NCI-H69 (cell line): ENCODE measurements at regions not wholly inside any gene's neighbourhood (a gene's known extent, or its start where the extent isn't known, plus 50 kb on each side); places are given as distances from the start of the nearest gene placed in this dataset.

ENCODE experiments used
- DNase-seq: peaks from one replicate; lab custom pipeline; 2025; lab: John Stamatoyannopoulos, UW

DNA sequence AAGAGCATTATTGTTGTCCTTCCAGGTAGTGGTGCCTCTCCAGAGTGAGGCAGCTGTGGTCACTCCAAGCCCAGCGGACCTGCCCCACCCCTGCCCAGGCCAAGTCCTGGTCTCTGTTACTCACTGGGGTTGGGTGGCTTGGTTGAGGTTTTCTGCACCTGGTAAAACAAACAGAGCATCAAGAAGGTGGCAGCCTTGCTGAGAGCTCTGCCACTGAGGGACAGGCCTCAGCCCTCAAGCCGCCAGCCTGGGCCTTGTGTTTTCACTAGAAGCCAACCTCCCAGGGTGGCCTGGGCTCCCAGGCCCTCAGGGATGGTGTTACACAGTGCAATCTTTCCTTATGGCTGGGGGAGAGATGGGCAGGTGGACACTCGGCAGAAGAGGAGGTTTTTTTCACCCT, 182.7 kb downstream of the BCOR start:
- no peak for DNase-seq

DNA sequence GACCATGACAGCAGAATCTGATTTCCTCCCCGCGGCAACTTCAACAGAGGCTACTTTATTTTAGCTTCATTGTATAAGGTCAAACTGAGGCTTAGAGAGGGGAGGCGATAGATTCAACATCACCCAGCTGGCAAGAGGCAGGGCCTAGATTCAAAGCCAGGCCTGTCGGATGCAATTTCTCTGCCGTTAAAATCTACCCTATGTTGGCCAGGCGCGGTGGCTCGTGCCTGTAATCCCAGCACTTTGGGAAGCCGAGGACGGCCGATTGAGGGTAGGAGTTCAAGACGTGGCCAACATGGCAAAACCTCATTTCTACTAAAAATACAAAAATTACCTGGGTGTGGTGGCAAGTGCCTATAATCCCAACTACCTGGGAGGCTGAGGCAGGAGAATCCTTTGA, 182.2 kb downstream of the BCOR start:
- DNase-seq, result no peak

DNA sequence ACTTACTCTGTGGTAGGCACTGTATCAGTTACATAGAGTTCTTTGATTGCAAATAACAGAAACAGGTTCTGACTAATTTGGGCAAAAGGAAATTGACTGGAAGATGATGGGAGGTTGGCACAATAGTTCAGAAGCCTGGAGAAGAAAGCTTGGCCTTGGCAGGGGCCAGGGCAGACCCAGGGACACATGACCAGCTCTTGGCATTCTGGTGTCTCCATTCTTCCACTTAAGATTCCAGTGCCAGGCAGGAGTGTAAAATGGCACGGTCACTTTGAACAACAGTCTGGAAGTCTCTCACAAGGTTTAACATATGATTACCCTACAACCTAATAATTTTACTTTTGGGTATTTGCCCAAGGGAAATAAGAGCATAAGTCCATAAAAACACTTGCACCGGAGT, 175.9 kb downstream of the BCOR start:
- DNase-seq, result no peak

DNA sequence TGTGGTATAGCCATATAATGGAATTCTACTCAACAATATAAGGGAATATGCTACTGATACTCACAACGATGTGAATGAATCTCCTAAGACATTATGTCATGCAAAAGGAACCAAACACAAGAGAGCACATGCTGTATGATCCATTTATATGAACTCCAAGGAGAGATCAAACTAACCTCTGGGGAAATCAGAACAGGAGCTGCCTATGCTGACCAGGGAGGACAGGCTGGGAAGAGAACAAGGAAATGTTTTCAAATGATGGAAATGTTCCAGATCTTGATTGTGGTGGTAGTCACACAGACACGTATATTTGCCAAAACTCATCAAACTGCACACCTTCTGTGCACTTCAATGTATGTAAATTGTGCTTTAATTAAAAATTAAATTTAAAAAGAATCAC, 175.3 kb downstream of the BCOR start:
- DNase-seq, result no peak

DNA sequence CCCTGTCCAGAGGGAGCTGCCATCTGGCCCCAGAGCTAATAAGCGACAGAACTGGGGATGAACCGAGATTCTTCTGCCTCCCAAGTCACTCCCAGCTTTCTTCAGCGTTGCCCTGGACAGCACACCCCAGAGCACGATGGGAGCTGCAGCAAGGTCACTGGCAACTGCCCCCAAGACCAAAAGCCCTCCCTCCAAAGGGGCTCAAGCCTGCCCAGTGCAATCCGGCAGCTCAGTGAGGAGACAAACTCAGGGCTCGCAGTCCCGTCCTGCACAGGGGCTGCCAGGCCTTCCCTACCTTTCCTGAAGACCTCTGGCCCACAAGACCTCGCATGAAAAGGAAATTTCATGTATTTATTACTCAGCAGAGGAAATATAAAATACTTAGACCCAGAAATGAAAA, 174.8 kb downstream of the BCOR start:
- DNase-seq, result no peak

DNA sequence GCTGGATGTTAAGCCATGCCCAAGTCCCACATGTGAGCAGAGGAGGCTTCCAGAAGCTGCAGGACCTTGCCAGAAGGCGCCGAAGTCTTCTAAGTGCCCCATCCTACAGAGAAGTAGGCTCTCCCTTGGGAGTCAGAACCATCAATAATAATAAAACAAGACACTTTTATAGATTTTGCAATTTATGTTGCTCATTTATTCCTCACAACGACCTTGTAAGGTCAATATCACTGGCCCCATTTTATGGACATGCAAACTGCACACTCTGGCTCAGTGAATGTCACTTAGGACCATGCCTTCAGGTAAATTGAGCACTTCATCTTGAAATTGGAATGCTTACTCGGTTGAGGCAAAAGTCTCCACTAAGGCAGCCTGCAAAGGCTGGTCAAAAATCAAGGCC, 170.4 kb downstream of the BCOR start:
- DNase-seq, result no peak

DNA sequence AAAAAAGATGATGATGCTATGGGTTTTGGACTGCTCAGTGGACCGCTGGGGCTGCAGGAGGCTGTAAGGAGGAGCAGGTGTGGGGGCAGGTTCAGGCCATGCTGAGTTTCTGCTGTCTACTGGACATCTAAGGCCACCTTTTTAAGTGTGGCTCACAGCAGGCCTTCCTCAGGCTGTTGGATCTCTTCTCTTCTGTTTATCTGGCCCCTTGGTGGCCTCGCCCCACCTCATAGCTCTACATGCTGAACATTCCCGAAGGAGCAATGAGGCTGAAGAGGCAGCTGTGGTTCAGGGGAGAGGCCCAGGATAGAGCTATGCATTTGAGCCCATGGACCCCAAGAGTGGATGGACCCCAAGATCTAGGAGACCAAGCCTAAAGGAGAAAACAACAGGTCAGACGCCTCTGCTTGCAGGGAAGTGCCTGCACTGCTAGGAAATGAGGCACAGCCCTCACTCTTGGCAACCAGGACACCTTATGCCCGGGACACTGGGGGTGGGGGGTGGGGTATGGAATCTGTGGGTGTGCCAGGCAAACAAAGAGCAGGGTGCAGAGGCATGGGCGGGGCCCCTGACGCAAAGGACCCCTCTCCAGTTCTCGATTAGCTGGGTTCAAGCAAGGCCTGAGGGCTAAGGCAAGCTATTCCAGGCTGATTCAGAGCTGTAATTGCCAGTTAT, 168.9 kb downstream of the BCOR start:
- peak; percentile 84 for DNase-seq

DNA sequence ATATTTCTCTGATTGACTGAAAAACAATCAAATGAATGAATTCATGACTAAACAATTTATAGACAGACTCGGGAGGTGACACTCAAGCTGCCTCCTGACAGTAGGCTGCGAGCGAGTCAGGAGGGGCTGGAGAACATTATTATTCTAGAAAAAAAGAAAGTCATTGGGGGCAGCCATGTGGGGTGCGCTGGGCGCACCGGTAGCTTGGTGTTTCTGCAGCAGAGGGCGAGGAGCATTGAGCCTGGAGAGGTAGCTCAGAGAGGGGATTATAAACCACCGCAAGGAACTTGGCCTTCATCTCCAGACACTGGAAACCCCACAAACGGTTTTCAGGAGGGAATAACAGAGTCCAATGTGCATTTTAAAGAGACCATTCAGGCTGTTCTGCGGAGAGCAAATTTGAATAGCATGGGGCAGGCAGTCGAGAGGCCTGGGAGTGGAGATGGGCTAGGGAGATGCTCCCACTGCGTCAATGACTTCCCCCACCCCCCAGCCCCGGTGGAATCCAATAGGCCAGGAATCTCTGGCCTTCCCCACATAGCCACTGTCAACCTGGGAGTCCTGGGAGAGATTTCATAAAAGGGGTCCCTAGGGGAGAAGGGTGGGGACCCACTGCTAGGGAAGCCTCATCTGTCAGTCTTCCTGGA, 168.3 kb downstream of the BCOR start:
- DNase-seq, result no peak

DNA sequence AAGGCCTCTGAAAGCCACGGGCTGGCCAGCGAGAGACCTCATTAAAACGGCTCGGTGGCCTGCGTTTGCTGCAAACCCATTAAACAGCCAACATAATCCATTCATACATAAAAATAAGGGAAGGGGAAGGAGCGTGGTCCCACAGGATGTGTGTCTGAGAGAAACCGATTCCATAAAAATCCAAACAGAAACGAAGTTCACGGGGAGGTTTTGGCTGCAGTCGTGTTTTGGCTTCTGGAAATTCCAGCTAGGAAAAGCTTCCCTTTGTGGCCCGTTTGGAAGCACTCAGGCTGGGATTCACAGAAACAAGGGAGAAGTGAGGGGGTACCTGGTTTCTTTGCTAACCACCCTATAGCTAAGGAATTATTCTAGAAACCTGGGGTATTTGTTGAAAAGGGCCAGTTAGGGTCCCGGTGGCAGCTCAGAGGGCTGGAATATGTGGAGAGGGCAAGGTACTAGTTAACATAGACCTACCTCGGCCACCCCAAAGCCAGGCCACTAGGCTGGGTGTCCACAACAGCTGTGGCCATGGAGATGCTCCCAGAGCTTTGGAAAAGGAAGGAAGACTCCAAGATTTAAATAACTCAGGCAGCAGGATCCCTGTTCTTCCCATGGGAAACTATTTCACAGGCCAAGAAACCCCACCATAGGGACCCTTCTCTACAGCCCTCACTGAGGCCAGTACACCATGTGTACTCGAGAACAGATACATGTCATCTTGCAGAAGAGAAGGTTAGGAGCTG, 166.8 kb downstream of the BCOR start:
- DNase-seq, result no peak

DNA sequence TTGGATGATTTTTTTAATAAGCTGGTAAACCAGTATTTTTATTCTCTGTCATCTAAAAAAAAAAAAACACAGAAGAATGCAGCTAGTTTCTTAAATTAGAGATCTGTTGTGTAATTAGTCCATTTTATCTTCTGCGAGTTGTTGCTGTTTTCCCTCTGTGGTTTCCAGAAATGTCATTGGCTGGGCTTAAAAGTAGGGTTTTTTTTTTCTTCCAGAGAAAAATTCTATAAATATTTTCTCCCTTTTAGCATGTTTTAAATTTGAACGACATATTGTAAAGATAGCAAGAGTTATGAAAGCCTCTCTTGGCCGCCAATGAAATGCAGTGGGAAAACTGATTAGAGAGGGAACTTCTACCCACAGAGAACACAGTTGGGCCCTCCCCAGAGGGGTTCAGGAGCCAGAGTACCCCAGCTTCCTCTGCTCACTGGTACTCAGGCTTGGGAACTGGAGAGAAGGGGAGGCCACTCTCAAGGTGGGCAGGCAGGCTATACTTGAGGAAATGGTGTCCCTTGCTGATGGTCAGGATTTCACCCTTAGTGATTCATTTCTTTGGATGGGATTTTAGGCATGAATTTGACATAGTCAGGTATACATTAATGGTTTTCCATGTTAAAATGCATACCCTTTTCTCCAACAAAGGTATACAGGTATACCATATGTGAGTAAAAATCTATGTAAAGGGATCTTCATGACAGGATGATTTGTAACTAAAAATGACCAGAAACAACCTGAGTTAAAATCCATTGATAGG, 166.1 kb downstream of the BCOR start:
- no peak for DNase-seq

DNA sequence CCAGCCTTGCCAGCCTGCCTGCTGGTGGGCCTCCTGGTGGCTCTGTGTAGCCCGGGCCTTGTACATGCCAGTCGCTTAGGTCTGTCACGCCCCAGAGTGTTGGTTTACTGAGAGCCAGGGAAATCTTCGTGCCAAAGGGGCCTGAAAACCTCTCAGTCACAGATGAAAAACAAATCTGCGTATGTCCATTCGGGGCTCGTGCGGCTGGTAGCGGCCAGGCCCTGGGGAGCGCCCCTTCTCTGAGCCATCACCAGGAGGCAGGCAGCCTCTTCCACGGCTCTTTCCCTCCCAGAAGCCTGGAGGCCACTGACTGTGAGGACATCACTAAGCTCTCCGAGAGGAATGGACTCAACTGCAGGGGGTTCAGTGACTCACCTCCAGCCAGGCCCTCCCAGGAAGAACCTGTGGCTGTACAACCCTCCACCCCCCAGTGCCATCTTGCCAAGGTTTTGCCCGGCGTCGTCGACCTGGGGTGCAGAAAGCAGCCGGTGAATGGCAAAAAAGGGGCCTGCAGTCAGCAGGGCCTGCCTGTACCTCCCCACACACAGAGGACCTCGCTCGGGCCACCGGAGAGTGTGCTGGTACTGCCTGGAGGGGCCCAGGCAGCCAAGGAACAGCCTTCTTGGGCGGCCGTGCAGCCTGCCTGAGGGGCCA, 162.2 kb downstream of the BCOR start:
- DNase-seq, result peak; percentile 32

DNA sequence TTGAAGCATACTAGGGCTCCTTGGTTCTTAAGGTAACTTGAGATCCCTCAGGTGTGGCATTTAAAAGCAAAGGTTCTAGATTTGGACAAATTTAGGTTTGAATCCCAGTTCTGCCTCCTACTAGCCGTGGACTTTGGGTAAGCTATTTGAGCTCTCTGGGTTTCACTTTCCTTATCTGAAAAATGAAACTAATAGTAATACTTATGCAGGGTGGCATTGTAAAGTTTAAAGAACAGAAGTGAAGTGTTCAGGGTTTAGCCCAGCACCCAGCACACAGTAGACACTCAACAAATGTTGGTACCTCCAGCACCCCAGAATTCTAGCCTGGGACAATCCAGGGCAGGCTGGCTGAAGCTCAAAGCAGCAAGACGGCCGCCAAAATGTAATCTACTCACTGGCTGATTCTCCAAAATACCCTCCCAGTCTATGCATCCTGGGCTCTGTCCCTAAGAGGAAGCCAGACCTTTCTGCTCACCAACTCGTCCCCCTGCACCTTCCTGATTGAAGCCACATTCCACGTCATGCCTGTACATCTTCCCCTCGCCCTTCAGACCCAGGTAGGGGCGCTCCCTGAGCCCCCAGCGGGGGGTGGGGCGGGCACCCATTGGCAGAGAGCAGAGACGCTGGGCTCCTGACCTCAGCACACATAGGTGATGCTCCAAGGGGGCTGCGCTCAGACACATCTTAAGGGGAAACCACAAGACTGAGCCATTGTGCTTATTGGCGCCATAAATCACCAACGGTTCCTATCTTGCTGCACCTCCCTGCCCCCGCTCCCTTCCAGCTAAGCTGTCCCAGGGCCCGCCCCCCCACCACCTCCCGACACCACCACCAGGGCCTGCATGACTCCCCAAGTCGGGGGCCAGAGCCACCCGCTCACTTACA, 160.6 kb downstream of the BCOR start:
- DNase-seq, result no peak

DNA sequence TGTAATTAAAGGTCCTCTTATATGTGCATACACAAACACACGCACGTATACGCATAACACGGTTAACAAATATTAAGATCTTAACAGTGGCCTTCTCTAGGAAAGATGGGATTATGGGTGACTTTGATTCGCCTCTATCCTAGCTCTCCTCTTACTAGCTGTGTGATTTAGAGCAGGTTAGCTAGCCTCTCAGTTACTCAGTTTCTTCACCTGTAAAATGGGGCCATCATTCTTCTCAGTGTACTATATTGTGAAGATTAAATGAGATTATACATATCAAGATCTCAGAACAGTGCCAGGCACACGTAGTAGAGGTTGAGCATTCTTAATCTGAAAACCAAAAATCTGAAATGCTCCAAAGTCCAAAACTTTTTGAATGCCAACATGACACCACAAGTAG, 159.3 kb downstream of the BCOR start:
- DNase-seq, result no peak

DNA sequence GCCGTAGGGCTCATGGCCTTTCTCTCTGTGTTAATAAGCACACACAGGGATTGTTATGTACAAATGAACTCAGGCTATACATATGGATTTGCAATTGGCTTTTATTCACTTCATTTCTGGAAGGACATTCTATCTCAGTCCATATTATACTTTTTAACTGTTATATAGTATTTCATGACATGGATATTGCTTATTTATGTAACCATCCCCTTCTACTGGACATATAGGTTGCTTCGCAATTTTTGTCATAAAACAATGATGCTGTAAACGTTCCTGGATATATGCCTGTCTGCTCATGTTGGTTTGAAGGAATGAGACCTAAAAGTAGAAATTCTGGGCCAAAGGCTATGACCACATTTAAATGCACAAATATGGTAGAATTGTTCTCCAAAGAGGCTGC, 158.1 kb downstream of the BCOR start:
- no peak for DNase-seq

DNA sequence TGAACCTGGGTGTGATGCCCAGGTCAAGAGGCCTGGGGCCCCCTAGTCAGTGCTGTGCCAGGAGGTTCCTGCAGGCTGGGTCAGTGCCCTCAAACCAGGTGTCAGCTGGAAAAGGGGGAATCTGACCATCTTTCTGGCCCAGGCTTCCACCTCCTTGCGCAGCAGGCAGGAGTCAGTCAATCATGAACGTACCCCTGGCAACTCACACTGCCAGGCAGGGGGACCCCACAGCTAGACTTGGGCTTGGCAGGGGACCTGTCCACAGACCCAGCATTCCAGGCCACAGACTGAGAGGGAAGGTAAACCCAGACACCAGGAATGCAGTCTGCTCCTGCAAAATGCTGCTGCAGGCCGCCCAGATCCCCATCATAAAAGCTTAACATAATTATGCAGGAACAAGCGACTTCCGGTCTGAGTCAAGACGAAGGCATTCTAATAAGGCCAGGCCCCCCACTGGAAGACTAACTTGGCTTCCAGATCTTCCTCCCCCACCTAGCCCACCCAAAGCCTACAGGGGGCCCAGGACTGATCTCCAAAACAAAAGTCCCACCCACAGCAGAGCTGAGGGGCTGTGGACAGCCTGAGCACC, 156.3 kb downstream of the BCOR start:
- DNase-seq, result no peak

DNA sequence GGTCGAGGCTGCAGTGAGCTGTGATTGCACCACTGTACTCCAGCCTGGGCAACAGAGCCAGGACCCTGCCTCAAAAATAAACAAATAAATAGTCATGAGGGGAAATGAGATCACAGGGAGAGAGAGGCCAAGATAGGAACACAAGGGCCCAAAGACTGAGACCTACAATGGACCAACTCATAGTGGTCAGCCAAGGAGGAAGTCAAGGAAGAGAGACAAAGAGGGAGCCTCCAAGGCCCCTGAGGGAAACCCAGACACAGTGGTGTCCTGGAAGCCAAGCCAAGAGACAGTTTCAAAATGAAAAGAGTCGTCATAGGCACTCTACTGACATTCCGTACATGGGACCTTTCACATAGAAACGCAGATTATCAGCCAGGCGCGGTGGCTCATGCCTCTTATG, 153.3 kb downstream of the BCOR start:
- no peak for DNase-seq

DNA sequence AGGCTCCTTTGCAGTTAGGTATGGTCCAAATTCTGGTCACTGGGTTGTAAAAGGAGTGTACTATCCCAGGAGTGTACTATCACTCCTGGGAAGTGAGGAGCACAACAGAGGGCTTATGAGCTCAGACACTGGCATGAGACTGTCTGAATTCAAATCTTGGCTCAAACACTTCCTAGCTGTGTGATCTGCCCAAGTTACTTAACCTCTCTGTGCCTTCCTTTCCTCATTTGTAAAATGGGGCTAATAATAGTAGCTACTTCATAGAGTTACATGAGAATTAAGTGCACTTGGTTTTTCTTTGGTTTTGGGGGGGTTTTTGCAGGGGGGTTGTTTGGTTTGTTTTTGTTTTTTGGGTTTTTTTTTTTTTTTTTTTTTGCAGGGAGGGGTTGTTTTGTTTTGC, 152.0 kb downstream of the BCOR start:
- no peak for DNase-seq

DNA sequence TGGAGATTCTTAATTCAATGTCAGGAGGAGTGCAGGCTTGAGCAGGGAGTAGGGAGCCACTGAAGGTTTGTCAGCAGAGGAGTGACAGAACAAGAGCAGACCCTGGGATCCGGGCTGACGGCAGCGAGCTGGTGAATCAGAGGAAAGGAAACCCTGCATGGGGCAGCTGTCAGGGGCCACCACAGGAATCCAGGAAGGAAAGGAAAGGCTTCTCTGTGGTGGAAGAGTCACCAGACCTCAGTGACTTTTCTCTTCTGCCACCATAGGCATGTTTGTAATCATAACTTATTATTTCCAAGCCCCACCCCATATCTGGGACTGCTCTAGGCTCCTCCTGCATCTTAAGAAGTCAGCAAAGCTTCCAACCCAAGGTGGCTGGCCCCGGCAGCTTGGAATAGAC, 150.9 kb downstream of the BCOR start:
- no peak for DNase-seq

DNA sequence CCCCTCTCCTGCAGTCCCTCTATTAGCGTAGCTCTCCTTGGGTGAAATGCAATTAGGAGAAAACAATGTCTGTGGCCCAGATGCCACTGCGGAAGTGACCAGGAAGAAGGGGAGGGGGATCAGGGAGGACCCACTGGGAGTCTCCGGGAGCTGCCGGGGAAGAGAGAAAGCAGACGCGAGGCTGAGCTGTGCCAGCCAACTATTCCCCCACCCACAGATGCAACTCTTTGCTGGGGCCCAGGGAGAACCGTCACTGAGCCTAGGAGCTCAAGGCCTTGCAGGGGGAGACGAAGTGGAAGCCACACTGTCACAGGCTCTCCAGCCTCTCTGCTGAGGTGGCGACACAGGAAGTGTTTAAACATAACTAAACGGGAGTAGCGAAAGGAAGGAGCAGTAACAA, 149.2 kb downstream of the BCOR start:
- peak; percentile 86 for DNase-seq

DNA sequence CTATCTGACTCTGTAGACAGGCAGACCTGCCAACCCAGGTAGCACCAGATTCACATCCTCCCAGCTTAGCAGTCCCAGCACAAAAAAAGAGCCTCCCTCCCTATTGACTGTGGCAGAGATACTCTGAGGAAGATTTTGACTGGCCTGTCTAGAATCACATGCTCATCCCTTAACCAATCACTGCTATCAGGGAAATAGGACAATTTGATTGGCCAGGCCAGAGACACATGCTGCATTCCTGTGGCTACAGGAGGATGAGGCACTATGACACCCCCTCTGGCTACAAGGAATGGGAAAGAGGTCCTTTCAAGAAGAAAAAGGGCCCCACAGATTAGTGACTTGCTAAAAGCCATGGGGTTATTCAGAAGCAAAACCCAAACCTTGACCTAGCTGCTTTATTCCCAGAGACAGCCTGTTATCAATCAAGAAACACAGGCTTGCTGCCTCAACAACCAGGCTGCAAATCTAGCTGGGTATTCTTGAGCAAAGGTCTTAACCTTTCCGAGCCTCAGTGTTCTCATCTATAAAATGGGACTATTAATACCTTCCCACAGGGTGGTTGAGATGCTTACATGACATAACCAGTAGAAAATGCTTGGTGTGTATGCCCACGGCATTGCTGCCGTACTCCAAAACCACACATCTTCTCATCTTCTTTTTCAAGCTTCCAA, 147.6 kb downstream of the BCOR start:
- DNase-seq, result peak; percentile 31
